ENCODE measurements at regions not wholly inside any gene's neighbourhood (a gene's known extent, or its start where the extent isn't known, plus 50 kb on each side); places are given as distances from the start of the nearest gene placed in this dataset.

DNA sequence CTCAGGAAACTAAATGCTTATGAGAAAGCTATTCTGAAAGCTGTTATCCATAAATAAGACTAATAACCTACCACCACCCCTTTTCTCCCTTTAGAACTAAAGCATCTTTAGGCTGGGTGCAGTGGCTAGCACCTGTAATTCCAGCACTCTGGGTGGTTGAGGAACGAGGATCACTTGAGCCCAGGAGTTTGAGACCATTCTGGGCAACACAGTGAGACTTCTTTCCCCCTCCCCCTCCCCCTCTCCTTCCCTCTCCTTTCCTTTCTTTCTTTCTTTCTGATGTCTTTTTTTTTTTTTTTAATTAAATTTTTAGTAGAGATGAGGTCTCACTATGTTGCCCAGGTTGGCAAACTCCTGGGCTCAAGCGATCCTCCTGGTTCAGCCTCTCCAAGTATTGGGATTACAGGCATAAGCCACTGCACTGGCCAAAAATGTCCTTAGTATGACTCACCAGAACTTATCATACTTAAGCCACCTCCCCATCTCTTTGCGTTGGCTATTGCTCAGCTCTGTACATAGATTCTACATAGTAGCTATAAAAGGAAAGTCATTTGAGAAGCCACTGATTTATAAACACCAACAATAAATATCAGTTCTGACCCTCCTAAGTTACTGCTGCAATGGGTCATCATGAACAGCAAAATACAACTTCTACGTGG lies 54.8 kb upstream of the SPDEF start:
- DNase-seq (ENCODE audit: low read depth): peak; percentile 84
- H3K4me3 ChIP-seq (ENCODE audit: low read depth, low read length): no peak overlapping the region
- TF ChIP-seq, protein P1, sequence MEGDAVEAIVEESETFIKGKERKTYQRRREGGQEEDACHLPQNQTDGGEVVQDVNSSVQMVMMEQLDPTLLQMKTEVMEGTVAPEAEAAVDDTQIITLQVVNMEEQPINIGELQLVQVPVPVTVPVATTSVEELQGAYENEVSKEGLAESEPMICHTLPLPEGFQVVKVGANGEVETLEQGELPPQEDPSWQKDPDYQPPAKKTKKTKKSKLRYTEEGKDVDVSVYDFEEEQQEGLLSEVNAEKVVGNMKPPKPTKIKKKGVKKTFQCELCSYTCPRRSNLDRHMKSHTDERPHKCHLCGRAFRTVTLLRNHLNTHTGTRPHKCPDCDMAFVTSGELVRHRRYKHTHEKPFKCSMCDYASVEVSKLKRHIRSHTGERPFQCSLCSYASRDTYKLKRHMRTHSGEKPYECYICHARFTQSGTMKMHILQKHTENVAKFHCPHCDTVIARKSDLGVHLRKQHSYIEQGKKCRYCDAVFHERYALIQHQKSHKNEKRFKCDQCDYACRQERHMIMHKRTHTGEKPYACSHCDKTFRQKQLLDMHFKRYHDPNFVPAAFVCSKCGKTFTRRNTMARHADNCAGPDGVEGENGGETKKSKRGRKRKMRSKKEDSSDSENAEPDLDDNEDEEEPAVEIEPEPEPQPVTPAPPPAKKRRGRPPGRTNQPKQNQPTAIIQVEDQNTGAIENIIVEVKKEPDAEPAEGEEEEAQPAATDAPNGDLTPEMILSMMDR (conservative IDR thresholded peaks at IDR 0.05; ENCODE audit: low read depth, low read length): no peak

DNA sequence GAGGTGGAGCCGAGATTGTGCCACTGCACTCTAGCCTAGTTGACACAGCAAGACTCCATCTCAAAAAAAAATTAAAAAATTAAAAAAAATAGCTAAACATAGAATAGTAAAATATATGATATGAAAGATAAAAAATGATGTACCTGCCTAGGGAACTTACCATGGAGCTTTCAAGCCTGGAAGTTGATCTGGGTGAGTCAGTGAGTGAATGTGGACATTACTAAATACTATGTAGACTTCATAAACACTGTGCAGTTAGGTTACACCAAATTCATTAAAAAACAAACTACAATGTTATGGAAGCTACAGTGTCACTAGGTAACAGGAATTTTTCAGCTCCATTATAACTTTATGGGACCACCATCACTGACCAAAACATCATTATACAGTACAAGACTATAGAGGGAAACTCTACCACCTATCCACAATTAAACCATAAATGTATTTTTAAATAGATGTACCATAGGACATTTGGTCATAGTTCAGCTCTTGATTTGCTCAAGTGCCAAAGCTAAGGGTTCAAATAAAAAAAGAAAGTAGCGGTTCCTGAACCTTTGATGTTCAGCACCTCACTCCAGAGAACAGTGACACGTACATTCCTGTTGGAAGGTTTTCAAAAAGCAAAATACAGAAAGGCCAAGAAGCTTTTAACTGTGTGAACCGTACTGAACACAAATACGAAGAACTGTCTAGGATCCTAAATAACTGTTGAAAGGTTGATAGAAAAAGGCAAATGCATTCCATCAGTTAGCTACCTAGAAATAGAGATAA lies 52.4 kb upstream of the SPDEF start:
- DNase-seq (ENCODE audit: low read depth): peak; percentile 21
- no peak overlapping the region for H3K4me3 ChIP-seq (ENCODE audit: low read depth, low read length)
- TF ChIP-seq, protein P1 (conservative IDR thresholded peaks at IDR 0.05; ENCODE audit: low read depth, low read length): no peak

DNA sequence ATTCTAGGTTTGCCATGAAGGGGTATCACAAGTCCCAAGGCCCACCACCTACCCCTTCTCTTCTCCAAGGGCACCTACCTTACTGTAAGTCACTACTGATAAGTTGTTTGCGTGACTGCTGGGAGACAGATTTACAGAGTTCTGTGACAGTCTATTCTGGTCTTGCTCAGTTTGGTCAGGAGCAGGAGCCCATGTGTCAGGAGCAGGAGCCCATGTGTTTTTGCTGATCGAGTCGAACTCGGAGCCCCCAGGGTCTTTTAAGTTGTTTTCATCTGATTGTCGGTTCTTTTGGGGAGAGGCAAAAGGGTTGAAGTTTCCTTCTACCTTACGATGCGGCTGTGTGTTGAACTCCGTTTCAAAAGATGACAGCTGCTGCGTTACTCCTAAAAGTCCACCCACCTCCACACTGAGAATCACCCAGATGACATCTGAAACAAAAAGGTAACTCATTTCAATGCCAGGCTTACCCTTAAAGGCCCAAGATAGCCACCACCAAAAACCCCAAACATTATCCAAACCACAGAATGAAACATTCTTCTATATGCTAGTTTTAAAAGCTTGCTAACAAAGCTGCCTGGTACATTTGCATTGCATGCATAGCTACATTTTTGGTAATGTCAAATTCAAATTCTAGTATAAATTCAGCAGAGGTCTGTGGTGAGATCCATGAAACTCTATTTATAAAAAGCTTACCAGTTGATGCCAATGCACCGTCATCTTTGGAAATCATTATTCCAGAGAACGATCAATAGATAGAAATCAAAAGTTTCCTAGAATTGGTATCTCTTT lies 50.5 kb upstream of the SPDEF start:
- H3K4me3 ChIP-seq (ENCODE audit: low read depth, low read length): no peak overlapping the region
- TF ChIP-seq, protein P1 (conservative IDR thresholded peaks at IDR 0.05; ENCODE audit: low read depth, low read length): no peak
- DNase-seq (ENCODE audit: low read depth): no peak
